HEK293 (cell line): ENCODE measurements at regions not wholly inside any gene's neighbourhood (a gene's known extent, or its start where the extent isn't known, plus 50 kb on each side); places are given as distances from the start of the nearest gene placed in this dataset.
A peak's percentile ranks its signal among the peaks of the same experiment; 100 is the strongest.

Experiments used
- CTCF ChIA-PET: fragments of 350-600 bp; formaldehyde crosslinking; extraction: SDS; loops from one replicate; lab custom pipeline; 2021; ENCODE audit warnings: antibody characterized with exemption; lab: Yijun Ruan, JAX
- POLR2A ChIA-PET: fragments of 300-600 bp; formaldehyde crosslinking; extraction: SDS; loops from one replicate; lab custom pipeline; 2020; ENCODE audit warnings: antibody characterized with exemption, inconsistent platforms; lab: Yijun Ruan, JAX
- H3K27ac ChIP-seq: fragments of 200-500 bp; sonication (Bioruptor generic); 2 replicates; pipeline ENCODE4 v1.5.1; 2014; ENCODE audit warnings: low read depth, low read length, control low read depth, inconsistent platforms; ENCODE audit errors: extremely low read depth
- H3K36me3 ChIP-seq, 2 experiments: fragments of 200-500 bp in 1 of 2; sonication (Bioruptor generic) in 1 of 2; 1 replicate in 1 of 2; 2 replicates in 1 of 2; pipeline ENCODE4 v1.5.1; 2014 to 2017; ENCODE audit warnings: inconsistent platforms in 2 of 2, low read length in 2 of 2; ENCODE audit not compliant: control insufficient read depth in 2 of 2, insufficient read depth in 1 of 2
- H3K4me1 ChIP-seq: fragments of 200-500 bp; sonication (Bioruptor generic); 2 replicates; pipeline ENCODE4 v1.5.1; 2014; ENCODE audit warnings: mild to moderate bottlenecking, low read length, inconsistent platforms; ENCODE audit not compliant: control insufficient read depth, insufficient read depth
- H3K4me3 ChIP-seq: 2 replicates; pipeline ENCODE4 v1.5.1; 2011; ENCODE audit warnings: low read depth, mild to moderate bottlenecking, control low read depth, low read length, moderate library complexity
- H3K9me3 ChIP-seq: fragments of 200-500 bp; sonication (Bioruptor generic); 2 replicates; pipeline ENCODE4 v1.5.1; 2014; ENCODE audit warnings: low read depth, low read length, inconsistent platforms; ENCODE audit not compliant: control insufficient read depth, insufficient read depth
- KLF8 ChIP-seq: fragments of 450-650 bp; formaldehyde crosslinking; IDR thresholded peaks from 2 replicates; pipeline ENCODE4 v1.5.1; 2016; ENCODE audit warnings: missing biosample characterization, missing genetic modification characterization
- TRIM28 ChIP-seq: IDR thresholded peaks from 2 replicates; pipeline ENCODE4 v1.6.1; 2011; ENCODE audit warnings: low read length, control low read depth, borderline replicate concordance
- WT1 ChIP-seq: fragments of 450-650 bp; formaldehyde crosslinking; IDR thresholded peaks from 2 replicates; pipeline ENCODE4 v1.5.1; 2016; ENCODE audit warnings: missing biosample characterization, missing genetic modification characterization
- ZNF114 ChIP-seq: fragments of 450-650 bp; formaldehyde crosslinking; IDR thresholded peaks from 2 replicates; pipeline ENCODE4 v1.5.0; 2017; ENCODE audit warnings: missing biosample characterization, missing genetic modification characterization
- ZNF2 ChIP-seq: fragments of 450-650 bp; formaldehyde crosslinking; IDR thresholded peaks from 2 replicates; pipeline ENCODE4 v1.5.1; 2016; ENCODE audit warnings: missing biosample characterization, missing genetic modification characterization
- ZNF274 ChIP-seq, 2 experiments: fragments of 200-500 bp in 1 of 2; fragments of 450-650 bp in 1 of 2; sonication (Bioruptor generic) in 1 of 2; formaldehyde crosslinking in 1 of 2; IDR thresholded peaks; 2 replicates each; pipeline versions ENCODE4 v1.5.1 to v1.6.1; 2014 to 2016; ENCODE audit warnings: borderline replicate concordance in 1 of 2, inconsistent platforms in 1 of 2, low read length in 1 of 2, missing biosample characterization in 1 of 2, missing genetic modification characterization in 1 of 2
- ZNF335 ChIP-seq: fragments of 450-650 bp; formaldehyde crosslinking; conservative IDR thresholded peaks from 2 replicates; pipeline ENCODE4 v1.5.1; 2016; ENCODE audit warnings: missing biosample characterization, missing genetic modification characterization
- ZNF350 ChIP-seq: fragments of 450-650 bp; formaldehyde crosslinking; IDR thresholded peaks from 2 replicates; pipeline ENCODE4 v1.5.0; 2017; ENCODE audit warnings: missing biosample characterization, mild to moderate bottlenecking, missing genetic modification characterization
- ZNF510 ChIP-seq: fragments of 450-650 bp; formaldehyde crosslinking; IDR thresholded peaks from 2 replicates; pipeline ENCODE4 v1.5.1; 2018; ENCODE audit warnings: mild to moderate bottlenecking, missing genetic modification characterization, missing biosample characterization; ENCODE audit not compliant: insufficient replicate concordance
- ZNF561 ChIP-seq: fragments of 450-650 bp; IDR thresholded peaks from 2 replicates; pipeline ENCODE4 v1.5.1; 2018; ENCODE audit warnings: missing biosample characterization, missing genetic modification characterization, borderline replicate concordance
- ZNF571 ChIP-seq: fragments of 450-650 bp; formaldehyde crosslinking; IDR thresholded peaks from 2 replicates; pipeline ENCODE4 v1.5.0; 2017; ENCODE audit warnings: missing biosample characterization, missing genetic modification characterization
- ZNF600 ChIP-seq: fragments of 450-650 bp; formaldehyde crosslinking; IDR thresholded peaks from 2 replicates; pipeline ENCODE4 v1.5.1; 2016; ENCODE audit warnings: missing biosample characterization, missing genetic modification characterization
- ZNF629 ChIP-seq: fragments of 450-650 bp; formaldehyde crosslinking; IDR thresholded peaks from 2 replicates; pipeline ENCODE4 v1.5.1; 2017; ENCODE audit warnings: missing biosample characterization, missing genetic modification characterization
- ZNF777 ChIP-seq: fragments of 450-650 bp; formaldehyde crosslinking; IDR thresholded peaks from 2 replicates; pipeline ENCODE4 v1.5.1; 2017; ENCODE audit warnings: missing biosample characterization, missing genetic modification characterization, borderline replicate concordance
- TF ChIP-seq, protein P1 (sequence below): fragments of 450-650 bp; formaldehyde crosslinking; IDR thresholded peaks from 2 replicates; pipeline ENCODE4 v1.5.1; 2017; ENCODE audit warnings: missing biosample characterization, missing genetic modification characterization
- TF ChIP-seq, protein P2 (sequence below): fragments of 450-650 bp; formaldehyde crosslinking; IDR thresholded peaks from 2 replicates; pipeline ENCODE4 v1.5.0; 2017; ENCODE audit warnings: missing biosample characterization, missing genetic modification characterization, borderline replicate concordance
- TF ChIP-seq, protein P3 (sequence below): fragments of 450-650 bp; IDR thresholded peaks from 2 replicates; pipeline ENCODE4 v1.5.1; 2018; ENCODE audit warnings: missing biosample characterization, mild to moderate bottlenecking, missing genetic modification characterization
- TF ChIP-seq, protein P4 (sequence below): fragments of 450-650 bp; formaldehyde crosslinking; IDR thresholded peaks from 2 replicates; pipeline ENCODE4; 2016; ENCODE audit warnings: missing biosample characterization, missing genetic modification characterization

DNA sequence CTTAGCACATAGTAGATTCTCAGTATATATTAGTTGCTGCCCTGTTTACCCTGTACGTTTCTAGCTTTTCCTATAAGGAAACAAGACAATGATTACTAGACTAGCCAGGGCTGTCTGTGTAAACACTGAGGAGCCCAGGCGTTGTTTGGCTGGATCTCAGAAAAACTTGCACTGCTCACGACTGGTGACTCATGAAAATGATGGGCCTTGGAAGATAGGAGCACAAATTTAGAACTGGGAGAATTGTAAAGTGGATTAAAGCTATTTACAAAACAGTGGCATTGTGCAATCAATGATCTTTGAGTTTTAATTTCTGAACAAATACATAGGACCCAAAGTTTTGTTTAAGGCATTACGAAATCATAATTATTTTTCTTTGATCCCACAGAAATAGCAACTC is 276.9 kb downstream of the FAM76B start (continued):
- TF ChIP-seq ZNF274 (IDR thresholded peaks at IDR 0.05; ENCODE audit: low read length) (no peak), ZNF274 (tag by site-specific recombination; IDR thresholded peaks at IDR 0.05; ENCODE audit: borderline replicate concordance) (no peak), ZNF335 (tag by site-specific recombination) (no peak), ZNF114 (tag by site-specific recombination) (no peak), ZNF777 (tag by site-specific recombination) (no peak), ZNF629 (tag by site-specific recombination) (0 out of 2 replicates have a peak, but pooled peaks have one; percentile 11), ZNF350 (tag by site-specific recombination) (no peak), KLF8 (no peak; the same call in 1 of the 2 replicates), ZNF561 (no peak)
- TF ChIP-seq, protein P1, sequence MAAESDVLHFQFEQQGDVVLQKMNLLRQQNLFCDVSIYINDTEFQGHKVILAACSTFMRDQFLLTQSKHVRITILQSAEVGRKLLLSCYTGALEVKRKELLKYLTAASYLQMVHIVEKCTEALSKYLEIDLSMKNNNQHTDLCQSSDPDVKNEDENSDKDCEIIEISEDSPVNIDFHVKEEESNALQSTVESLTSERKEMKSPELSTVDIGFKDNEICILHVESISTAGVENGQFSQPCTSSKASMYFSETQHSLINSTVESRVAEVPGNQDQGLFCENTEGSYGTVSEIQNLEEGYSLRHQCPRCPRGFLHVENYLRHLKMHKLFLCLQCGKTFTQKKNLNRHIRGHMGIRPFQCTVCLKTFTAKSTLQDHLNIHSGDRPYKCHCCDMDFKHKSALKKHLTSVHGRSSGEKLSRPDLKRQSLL (tag by site-specific recombination), result no peak
- TF ChIP-seq, protein P2, sequence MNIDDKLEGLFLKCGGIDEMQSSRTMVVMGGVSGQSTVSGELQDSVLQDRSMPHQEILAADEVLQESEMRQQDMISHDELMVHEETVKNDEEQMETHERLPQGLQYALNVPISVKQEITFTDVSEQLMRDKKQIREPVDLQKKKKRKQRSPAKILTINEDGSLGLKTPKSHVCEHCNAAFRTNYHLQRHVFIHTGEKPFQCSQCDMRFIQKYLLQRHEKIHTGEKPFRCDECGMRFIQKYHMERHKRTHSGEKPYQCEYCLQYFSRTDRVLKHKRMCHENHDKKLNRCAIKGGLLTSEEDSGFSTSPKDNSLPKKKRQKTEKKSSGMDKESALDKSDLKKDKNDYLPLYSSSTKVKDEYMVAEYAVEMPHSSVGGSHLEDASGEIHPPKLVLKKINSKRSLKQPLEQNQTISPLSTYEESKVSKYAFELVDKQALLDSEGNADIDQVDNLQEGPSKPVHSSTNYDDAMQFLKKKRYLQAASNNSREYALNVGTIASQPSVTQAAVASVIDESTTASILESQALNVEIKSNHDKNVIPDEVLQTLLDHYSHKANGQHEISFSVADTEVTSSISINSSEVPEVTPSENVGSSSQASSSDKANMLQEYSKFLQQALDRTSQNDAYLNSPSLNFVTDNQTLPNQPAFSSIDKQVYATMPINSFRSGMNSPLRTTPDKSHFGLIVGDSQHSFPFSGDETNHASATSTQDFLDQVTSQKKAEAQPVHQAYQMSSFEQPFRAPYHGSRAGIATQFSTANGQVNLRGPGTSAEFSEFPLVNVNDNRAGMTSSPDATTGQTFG (tag by site-specific recombination), result no peak
- TF ChIP-seq, protein P3, sequence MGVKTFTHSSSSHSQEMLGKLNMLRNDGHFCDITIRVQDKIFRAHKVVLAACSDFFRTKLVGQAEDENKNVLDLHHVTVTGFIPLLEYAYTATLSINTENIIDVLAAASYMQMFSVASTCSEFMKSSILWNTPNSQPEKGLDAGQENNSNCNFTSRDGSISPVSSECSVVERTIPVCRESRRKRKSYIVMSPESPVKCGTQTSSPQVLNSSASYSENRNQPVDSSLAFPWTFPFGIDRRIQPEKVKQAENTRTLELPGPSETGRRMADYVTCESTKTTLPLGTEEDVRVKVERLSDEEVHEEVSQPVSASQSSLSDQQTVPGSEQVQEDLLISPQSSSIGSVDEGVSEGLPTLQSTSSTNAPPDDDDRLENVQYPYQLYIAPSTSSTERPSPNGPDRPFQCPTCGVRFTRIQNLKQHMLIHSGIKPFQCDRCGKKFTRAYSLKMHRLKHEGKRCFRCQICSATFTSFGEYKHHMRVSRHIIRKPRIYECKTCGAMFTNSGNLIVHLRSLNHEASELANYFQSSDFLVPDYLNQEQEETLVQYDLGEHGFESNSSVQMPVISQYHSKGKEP (tag by site-specific recombination), result 0 out of 2 replicates have a peak, but pooled peaks have one; percentile 45
- TF ChIP-seq, protein P4, sequence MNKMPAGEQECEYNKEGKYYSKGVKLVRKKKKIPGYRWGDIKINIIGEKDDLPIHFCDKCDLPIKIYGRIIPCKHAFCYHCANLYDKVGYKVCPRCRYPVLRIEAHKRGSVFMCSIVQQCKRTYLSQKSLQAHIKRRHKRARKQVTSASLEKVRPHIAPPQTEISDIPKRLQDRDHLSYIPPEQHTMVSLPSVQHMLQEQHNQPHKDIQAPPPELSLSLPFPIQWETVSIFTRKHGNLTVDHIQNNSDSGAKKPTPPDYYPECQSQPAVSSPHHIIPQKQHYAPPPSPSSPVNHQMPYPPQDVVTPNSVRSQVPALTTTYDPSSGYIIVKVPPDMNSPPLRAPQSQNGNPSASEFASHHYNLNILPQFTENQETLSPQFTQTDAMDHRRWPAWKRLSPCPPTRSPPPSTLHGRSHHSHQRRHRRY (tag by site-specific recombination), result no peak

DNA sequence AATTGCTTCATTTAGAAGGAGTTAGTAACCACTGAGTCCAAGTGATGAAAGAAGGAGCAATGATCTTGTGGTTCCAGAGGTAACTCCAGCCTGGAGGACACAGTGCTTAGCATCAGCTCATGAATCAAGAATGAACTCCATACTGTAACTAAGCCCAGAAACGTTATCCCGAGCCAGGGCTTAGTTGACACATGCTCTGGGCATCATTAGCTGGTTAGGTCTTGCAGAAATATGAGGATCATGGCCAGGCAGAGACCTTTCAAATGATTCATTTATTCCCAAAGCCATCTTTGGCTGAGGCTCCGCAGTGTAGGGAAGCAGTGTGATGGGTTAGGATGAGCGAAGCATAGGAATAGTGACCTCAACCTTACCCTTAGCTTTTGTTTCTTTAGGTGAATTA is 277.4 kb downstream of the FAM76B start:
- Histone ChIP-seq H3K4me1 (no peaks in the 10 kb centered on the region; the same call in 1 of the 2 replicates), H3K36me3 (no peaks in the 10 kb centered on the region), H3K4me3 (no peak overlapping the region), H3K9me3 (no peaks in the 10 kb centered on the region), H3K27ac (no peak overlapping the region)
- CTCF ChIA-PET, result interaction anchor here (1.1 to 1.8 kb wide), 4 partner anchors 12 to 357 kb away, joined by 3 to 9 read pairs (median 4); no protein-coding TSS in a partner anchor
- TF ChIP-seq ZNF600 (tag by site-specific recombination) (peak; percentile 27; the same call in 1 of the 2 replicates), ZNF2 (tag by site-specific recombination) (no peak), ZNF571 (tag by site-specific recombination) (no peak), WT1 (tag by site-specific recombination) (no peak), TRIM28 (no peak), ZNF510 (tag by site-specific recombination) (no peak)
- POLR2A ChIA-PET, result interaction anchor here (1.7 kb wide), 1 partner anchor 281 kb away, joined by 4 read pairs; the partner anchor contains the start of gene SESN3
